HG02623 (cell line): ENCODE measurements at regions not wholly inside any gene's neighbourhood (a gene's known extent, or its start where the extent isn't known, plus 50 kb on each side); places are given as distances from the start of the nearest gene placed in this dataset.

Source experiments
- ATAC-seq: cut with Tn5 transposase; IDR thresholded peaks from one replicate; pipeline ENCODE4 v1.9.1; 2021; ENCODE audit warnings: moderate library complexity; ENCODE audit not compliant: unreplicated experiment

- no peak for ATAC-seq
These were observed 106.0 kb upstream of the RPS23 start for GRCh38 chr5:82384034-82384750.

GRCh38 chr5:82381591-82381990 lies 103.4 kb upstream of the RPS23 start:
- no peak for ATAC-seq

- ATAC-seq = no peak
These were observed 98.2 kb upstream of the RPS23 start for GRCh38 chr5:82376307-82376706.

GRCh38 chr5:82375488-82376244 lies 97.5 kb upstream of the RPS23 start:
- no peak for ATAC-seq

GRCh38 chr5:82374637-82375036 lies 96.5 kb upstream of the RPS23 start:
- ATAC-seq = peak; percentile 55

GRCh38 chr5:82367930-82368329 lies 89.8 kb upstream of the RPS23 start:
- no peak for ATAC-seq

GRCh38 chr5:82365744-82366228 lies 87.6 kb upstream of the RPS23 start:
- peak; percentile 48 for ATAC-seq

- ATAC-seq = no peak
These were observed 86.9 kb upstream of the RPS23 start for GRCh38 chr5:82365026-82365425.

GRCh38 chr5:82364497-82364896 lies 86.3 kb upstream of the RPS23 start:
- no peak for ATAC-seq

GRCh38 chr5:82363524-82363923 lies 85.4 kb upstream of the RPS23 start:
- no peak for ATAC-seq

GRCh38 chr5:82362636-82363035 lies 84.5 kb upstream of the RPS23 start:
- no peak for ATAC-seq

GRCh38 chr5:82360022-82360421 lies 81.9 kb upstream of the RPS23 start:
- no peak for ATAC-seq

GRCh38 chr5:82359272-82359671 lies 81.1 kb upstream of the RPS23 start:
- ATAC-seq = no peak

GRCh38 chr5:82358457-82358856 lies 80.3 kb upstream of the RPS23 start:
- ATAC-seq = no peak

GRCh38 chr5:82356808-82357671 lies 78.9 kb upstream of the RPS23 start:
- no peak for ATAC-seq

GRCh38 chr5:82356021-82356420 lies 77.9 kb upstream of the RPS23 start:
- ATAC-seq = no peak

- no peak for ATAC-seq
These were observed 77.3 kb upstream of the RPS23 start for GRCh38 chr5:82355496-82355895.

GRCh38 chr5:82355053-82355452 lies 76.9 kb upstream of the RPS23 start:
- ATAC-seq = no peak

- ATAC-seq = no peak
These were observed 76.4 kb upstream of the RPS23 start for GRCh38 chr5:82354543-82354942.

GRCh38 chr5:82353522-82353921 lies 75.4 kb upstream of the RPS23 start:
- ATAC-seq = no peak

GRCh38 chr5:82352146-82352791 lies 74.1 kb upstream of the RPS23 start:
- no peak for ATAC-seq
